Keratinocyte (primary cell): ENCODE measurements at regions not wholly inside any gene's neighbourhood (a gene's known extent, or its start where the extent isn't known, plus 50 kb on each side); places are given as distances from the start of the nearest gene placed in this dataset.
A peak's percentile ranks its signal among the peaks of the same experiment; 100 is the strongest.

Experiments used
- DNase-seq: peaks from one replicate; pipeline ENCODE4 v3.0.0-alpha.2; 2011; ENCODE audit warnings: low read depth, missing footprints, low spot score
- FAIRE-seq: peaks from 2 replicates; lab custom pipeline; 2011; peaks lifted over from hg19 to GRCh38; lab: Jason Lieb, UNC
- H2AFZ ChIP-seq: 2 replicates; pipeline ENCODE4 v1.6.0; 2012; ENCODE audit warnings: low read length, control low read depth, inconsistent platforms; ENCODE audit not compliant: control insufficient read depth
- H3K27ac ChIP-seq: 2 replicates; pipeline ENCODE4 v1.5.1; 2011; ENCODE audit warnings: low read length; ENCODE audit not compliant: control insufficient read depth, insufficient read depth
- H3K27me3 ChIP-seq: 3 replicates; pipeline ENCODE4 v1.6.0; 2011; ENCODE audit warnings: low read length; ENCODE audit not compliant: control insufficient read depth, insufficient read depth; ENCODE audit errors: extremely low read depth
- H3K36me3 ChIP-seq, 2 experiments: 2 replicates in 1 of 2; 3 replicates in 1 of 2; pipeline ENCODE4 v1.5.1; 2011; ENCODE audit warnings: low read length in 2 of 2, mild to moderate bottlenecking in 1 of 2; ENCODE audit not compliant: control insufficient read depth in 2 of 2, insufficient read depth in 2 of 2; ENCODE audit errors: extremely low read depth in 1 of 2
- H3K4me1 ChIP-seq: 3 replicates; pipeline ENCODE4 v1.5.1; 2011; ENCODE audit warnings: low read length; ENCODE audit not compliant: control insufficient read depth, insufficient read depth; ENCODE audit errors: extremely low read depth
- H3K4me2 ChIP-seq: 3 replicates; pipeline ENCODE4 v1.6.0; 2011; ENCODE audit warnings: low read depth, low read length; ENCODE audit not compliant: control insufficient read depth, insufficient read depth; ENCODE audit errors: extremely low read depth
- H3K4me3 ChIP-seq, 3 experiments: fragments of 200-600 bp in 1 of 3; sonication (generic) in 1 of 3; 2 replicates in 2 of 3; 3 replicates in 1 of 3; pipeline ENCODE4 v1.5.1; 2011 to 2016; ENCODE audit warnings: low read length in 3 of 3, mild to moderate bottlenecking in 3 of 3, control low read depth in 2 of 3, inconsistent platforms in 1 of 3, low read depth in 1 of 3, mixed read lengths in 1 of 3, mixed run types in 1 of 3, moderate library complexity in 1 of 3; ENCODE audit not compliant: control insufficient read depth in 2 of 3, insufficient read depth in 2 of 3; ENCODE audit errors: extremely low read depth in 1 of 3
- H3K79me2 ChIP-seq: 2 replicates; pipeline ENCODE4 v1.6.0; 2012; ENCODE audit warnings: low read length; ENCODE audit not compliant: control insufficient read depth, insufficient read depth
- H3K9ac ChIP-seq: 3 replicates; pipeline ENCODE4 v1.6.0; 2011; ENCODE audit warnings: low read length; ENCODE audit not compliant: control insufficient read depth, insufficient read depth; ENCODE audit errors: extremely low read depth
- H3K9me1 ChIP-seq: 3 replicates; pipeline ENCODE4 v1.6.0; 2011; ENCODE audit warnings: low read length; ENCODE audit not compliant: control insufficient read depth, insufficient read depth; ENCODE audit errors: extremely low read depth
- H3K9me3 ChIP-seq: 2 replicates; pipeline ENCODE4 v1.5.1; 2012; ENCODE audit warnings: low read depth, low read length; ENCODE audit not compliant: control insufficient read depth
- H4K20me1 ChIP-seq: 3 replicates; pipeline ENCODE4 v1.6.0; 2011; ENCODE audit warnings: low read length; ENCODE audit not compliant: control insufficient read depth, insufficient read depth; ENCODE audit errors: extremely low read depth
- EZH2 ChIP-seq: IDR thresholded peaks from one replicate; pipeline ENCODE4 v1.6.1; 2012; ENCODE audit warnings: inconsistent platforms, mild to moderate bottlenecking, low read length, moderate library complexity
- dilution Hi-C: fragments of 300-500 bp; cut with MboI; formaldehyde crosslinking; loops from one replicate; pipeline ENCODE4 v1.7.0; 2020; ENCODE audit warnings: low sequenced_read_pairs; ENCODE audit not compliant: extremely low pct_ligation_motif_present
- TF ChIP-seq, protein P1 (sequence below), 3 experiments: IDR thresholded peaks in 1 of 3; conservative IDR thresholded peaks in 1 of 3; optimal IDR thresholded peaks in 1 of 3; 2 replicates in 2 of 3; 3 replicates in 1 of 3; pipeline versions ENCODE3 to v1.5.1; 2011; ENCODE audit warnings: low read length in 3 of 3, mild to moderate bottlenecking in 3 of 3, moderate library complexity in 2 of 3, control low read depth in 1 of 3, inconsistent platforms in 1 of 3; ENCODE audit not compliant: insufficient read depth in 2 of 3; ENCODE audit errors: extremely low read depth in 1 of 3

DNA sequence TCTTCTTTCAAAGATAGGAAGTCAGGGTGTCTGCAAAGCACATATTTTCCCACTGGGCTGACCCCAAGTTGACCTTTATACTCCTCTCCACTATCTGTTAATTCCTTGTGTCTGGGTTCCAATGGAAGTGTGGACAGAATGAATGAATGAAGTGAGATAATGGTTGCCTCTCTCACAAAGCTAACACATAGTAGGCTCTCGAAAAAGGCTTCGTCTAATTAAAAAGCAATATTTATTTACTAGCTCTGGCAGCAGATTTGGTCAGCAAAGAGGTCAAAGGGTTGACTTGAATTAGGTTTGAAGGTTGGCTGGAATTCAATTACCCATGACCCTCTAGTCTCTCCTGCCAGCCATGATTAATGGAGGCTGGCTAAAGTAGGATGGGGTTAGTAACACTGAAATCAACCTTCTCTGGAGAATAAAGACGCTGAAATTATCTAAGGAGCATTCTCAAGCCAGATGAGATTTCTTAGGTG lies 280.3 kb upstream of the KLF3 start:
- no peaks in the 10 kb centered on the region for H4K20me1 ChIP-seq
- no peaks in the 10 kb centered on the region for H3K36me3 ChIP-seq
- no peak overlapping the region for H2AFZ ChIP-seq
- H3K9me1 ChIP-seq = no peaks in the 10 kb centered on the region
- no peak overlapping the region for H3K4me2 ChIP-seq
- no peak overlapping the region for H3K4me3 ChIP-seq
- DNase-seq (no peak), FAIRE-seq (no peak)
- TF ChIP-seq EZH2 = no peak
- TF ChIP-seq, protein P1, sequence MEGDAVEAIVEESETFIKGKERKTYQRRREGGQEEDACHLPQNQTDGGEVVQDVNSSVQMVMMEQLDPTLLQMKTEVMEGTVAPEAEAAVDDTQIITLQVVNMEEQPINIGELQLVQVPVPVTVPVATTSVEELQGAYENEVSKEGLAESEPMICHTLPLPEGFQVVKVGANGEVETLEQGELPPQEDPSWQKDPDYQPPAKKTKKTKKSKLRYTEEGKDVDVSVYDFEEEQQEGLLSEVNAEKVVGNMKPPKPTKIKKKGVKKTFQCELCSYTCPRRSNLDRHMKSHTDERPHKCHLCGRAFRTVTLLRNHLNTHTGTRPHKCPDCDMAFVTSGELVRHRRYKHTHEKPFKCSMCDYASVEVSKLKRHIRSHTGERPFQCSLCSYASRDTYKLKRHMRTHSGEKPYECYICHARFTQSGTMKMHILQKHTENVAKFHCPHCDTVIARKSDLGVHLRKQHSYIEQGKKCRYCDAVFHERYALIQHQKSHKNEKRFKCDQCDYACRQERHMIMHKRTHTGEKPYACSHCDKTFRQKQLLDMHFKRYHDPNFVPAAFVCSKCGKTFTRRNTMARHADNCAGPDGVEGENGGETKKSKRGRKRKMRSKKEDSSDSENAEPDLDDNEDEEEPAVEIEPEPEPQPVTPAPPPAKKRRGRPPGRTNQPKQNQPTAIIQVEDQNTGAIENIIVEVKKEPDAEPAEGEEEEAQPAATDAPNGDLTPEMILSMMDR (optimal IDR thresholded peaks at IDR 0.05 in 1 of 3, IDR thresholded peaks at IDR 0.05 in 1 of 3, conservative IDR thresholded peaks at IDR 0.05 in 1 of 3; ENCODE audit: extremely low read depth in 1 of 3, insufficient read depth in 2 of 3, low read length in 3 of 3) = no peak
- H3K9ac ChIP-seq = no peak overlapping the region
- no peaks in the 10 kb centered on the region for H3K9me3 ChIP-seq
- no peaks in the 10 kb centered on the region for H3K27me3 ChIP-seq
- no peak overlapping the region for H3K27ac ChIP-seq
- H3K79me2 ChIP-seq = no peaks in the 10 kb centered on the region
- dilution Hi-C loops = no loop called here
- H3K4me1 ChIP-seq = peaks cover 5% of the 10 kb centered on the region

DNA sequence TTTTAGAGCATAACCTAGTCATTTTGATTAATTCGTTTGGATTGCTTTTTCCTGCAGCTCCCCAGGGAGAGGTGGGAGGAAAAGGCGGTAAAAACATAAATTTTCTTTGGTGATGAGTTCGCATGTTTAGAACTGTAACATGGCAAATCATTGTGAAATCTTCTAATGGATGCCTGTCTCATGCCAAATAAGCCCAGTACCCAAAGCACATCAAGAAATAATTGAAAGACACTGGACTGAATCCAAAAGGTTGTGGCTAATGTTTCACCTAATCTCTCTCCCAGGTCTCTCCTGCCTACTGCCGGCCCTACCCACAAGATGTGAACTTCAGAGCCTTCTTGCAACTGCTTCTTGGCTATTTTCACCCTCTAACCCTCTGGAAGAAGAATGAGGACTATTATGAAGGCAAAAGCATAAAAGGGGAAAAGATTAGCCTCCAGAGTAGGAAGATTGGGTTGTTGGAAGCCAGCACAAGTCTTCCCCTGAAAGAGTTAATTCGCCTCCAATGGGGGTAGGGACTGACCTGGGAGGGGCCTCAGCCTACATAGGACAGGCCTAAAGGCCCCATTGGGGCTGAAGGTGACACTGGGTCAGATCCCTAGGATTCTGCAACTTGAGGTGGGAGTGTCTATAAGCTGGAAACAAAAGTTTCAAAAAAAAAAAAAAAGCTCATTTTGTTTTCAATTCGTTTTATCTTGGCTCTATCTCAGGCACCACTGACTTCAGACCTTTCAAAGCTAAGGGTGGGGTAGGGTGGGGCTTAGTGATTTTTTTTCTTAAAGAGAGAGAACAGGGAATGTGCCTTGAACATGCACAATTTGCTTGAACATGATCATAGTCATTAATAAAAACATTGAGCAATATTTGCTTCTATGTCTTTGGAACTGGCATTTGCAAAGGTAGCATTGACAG lies 278.6 kb upstream of the KLF3 start:
- Histone ChIP-seq H3K9ac (no peak overlapping the region), H3K27me3 (no peaks in the 10 kb centered on the region), H3K4me3 (no peak overlapping the region), H4K20me1 (no peaks in the 10 kb centered on the region), H3K36me3 (no peaks in the 10 kb centered on the region), H3K79me2 (no peaks in the 10 kb centered on the region), H3K9me1 (no peaks in the 10 kb centered on the region), H3K27ac (no peak overlapping the region), H3K4me1 (peaks cover 7% of the 10 kb centered on the region), H2AFZ (no peak overlapping the region), H3K4me2 (no peak overlapping the region), H3K9me3 (no peaks in the 10 kb centered on the region)
- FAIRE-seq (peak; percentile 53), DNase-seq (no peak)
- dilution Hi-C loops = no loop called here
- no peak for TF ChIP-seq EZH2
